K562 (cell line): ENCODE measurements at regions not wholly inside any gene's neighbourhood (a gene's known extent, or its start where the extent isn't known, plus 50 kb on each side); places are given as distances from the start of the nearest gene placed in this dataset.
A peak's percentile ranks its signal among the peaks of the same experiment; 100 is the strongest.

Source experiments
- CCAR2 ChIP-seq: fragments of 200-400 bp; formaldehyde crosslinking; IDR thresholded peaks from 2 replicates; pipeline ENCODE4 v1.6.1; 2017; ENCODE audit warnings: mild to moderate bottlenecking, low read depth, low read length
- CTBP1 ChIP-seq: fragments of 450-650 bp; IDR thresholded peaks from 2 replicates; pipeline ENCODE4 v1.6.1; 2016; ENCODE audit warnings: borderline replicate concordance
- FOXO4 ChIP-seq: fragments of 450-650 bp; formaldehyde crosslinking; IDR thresholded peaks from 2 replicates; pipeline ENCODE4 v1.4.0; 2020; ENCODE audit warnings: mild to moderate bottlenecking, moderate library complexity
- HOXB6 ChIP-seq: fragments of 250-450 bp; sonication (Bioruptor Pico); IDR thresholded peaks from 2 replicates; pipeline ENCODE4 v1.5.1; 2022; ENCODE audit warnings: mild to moderate bottlenecking, borderline replicate concordance
- NCOA4 ChIP-seq: fragments of 450-650 bp; IDR thresholded peaks from 2 replicates; pipeline ENCODE4 v1.6.1; 2018; ENCODE audit warnings: mild to moderate bottlenecking; ENCODE audit not compliant: partially characterized antibody
- SP1 ChIP-seq: sonication (generic); formaldehyde crosslinking; IDR thresholded peaks from 2 replicates; pipeline ENCODE4 v1.8.1; 2022; ENCODE audit warnings: mild to moderate bottlenecking, missing genetic modification reagents
- ZBTB12 ChIP-seq: fragments of 250-450 bp; sonication (Bioruptor Pico); IDR thresholded peaks from 2 replicates; pipeline ENCODE4 v1.4.0; 2020
- ZKSCAN8 ChIP-seq: fragments of 200-800 bp; sonication (Bioruptor generic); IDR thresholded peaks from 2 replicates; pipeline ENCODE4 v1.6.1; 2016; ENCODE audit warnings: missing genetic modification characterization, missing compliant biosample characterization
- ZNF274 ChIP-seq: IDR thresholded peaks from 2 replicates; pipeline ENCODE4 v1.6.1; 2011; ENCODE audit warnings: low read depth, mild to moderate bottlenecking, low read length, moderate library complexity, borderline replicate concordance
- ZNF280A ChIP-seq: fragments of 450-650 bp; IDR thresholded peaks from 2 replicates; pipeline ENCODE4 v1.6.1; 2018; ENCODE audit warnings: mild to moderate bottlenecking, low read depth; ENCODE audit not compliant: partially characterized antibody
- ZNF347 ChIP-seq: fragments of 450-650 bp; formaldehyde crosslinking; IDR thresholded peaks from 2 replicates; pipeline ENCODE4 v1.4.0; 2020; ENCODE audit warnings: low read depth, mild to moderate bottlenecking, moderate library complexity
- ZNF436 ChIP-seq: fragments of 250-450, 450-650 bp; sonication (Bioruptor Pico); formaldehyde crosslinking; IDR thresholded peaks from 2 replicates; pipeline ENCODE4 v1.7.0; 2020; ENCODE audit warnings: mild to moderate bottlenecking
- ZNF583 ChIP-seq: fragments of 250-450 bp; sonication (Bioruptor Pico); IDR thresholded peaks from 2 replicates; pipeline ENCODE4 v1.4.0; 2020
- ZNF717 ChIP-seq: fragments of 250-450 bp; sonication (Bioruptor Pico); IDR thresholded peaks from 2 replicates; pipeline ENCODE4 v1.5.0; 2021
- TF ChIP-seq, protein P1 (sequence below): fragments of 200-800 bp; sonication (Bioruptor generic); IDR thresholded peaks from 2 replicates; pipeline ENCODE4 v1.6.1; 2016; ENCODE audit warnings: missing genetic modification characterization, missing compliant biosample characterization
- TF ChIP-seq, protein P2 (sequence below): sonication (generic); formaldehyde crosslinking; IDR thresholded peaks from 2 replicates; pipeline ENCODE4 v1.8.1; 2023; ENCODE audit warnings: mild to moderate bottlenecking, missing genetic modification reagents

- TF ChIP-seq, protein P1, sequence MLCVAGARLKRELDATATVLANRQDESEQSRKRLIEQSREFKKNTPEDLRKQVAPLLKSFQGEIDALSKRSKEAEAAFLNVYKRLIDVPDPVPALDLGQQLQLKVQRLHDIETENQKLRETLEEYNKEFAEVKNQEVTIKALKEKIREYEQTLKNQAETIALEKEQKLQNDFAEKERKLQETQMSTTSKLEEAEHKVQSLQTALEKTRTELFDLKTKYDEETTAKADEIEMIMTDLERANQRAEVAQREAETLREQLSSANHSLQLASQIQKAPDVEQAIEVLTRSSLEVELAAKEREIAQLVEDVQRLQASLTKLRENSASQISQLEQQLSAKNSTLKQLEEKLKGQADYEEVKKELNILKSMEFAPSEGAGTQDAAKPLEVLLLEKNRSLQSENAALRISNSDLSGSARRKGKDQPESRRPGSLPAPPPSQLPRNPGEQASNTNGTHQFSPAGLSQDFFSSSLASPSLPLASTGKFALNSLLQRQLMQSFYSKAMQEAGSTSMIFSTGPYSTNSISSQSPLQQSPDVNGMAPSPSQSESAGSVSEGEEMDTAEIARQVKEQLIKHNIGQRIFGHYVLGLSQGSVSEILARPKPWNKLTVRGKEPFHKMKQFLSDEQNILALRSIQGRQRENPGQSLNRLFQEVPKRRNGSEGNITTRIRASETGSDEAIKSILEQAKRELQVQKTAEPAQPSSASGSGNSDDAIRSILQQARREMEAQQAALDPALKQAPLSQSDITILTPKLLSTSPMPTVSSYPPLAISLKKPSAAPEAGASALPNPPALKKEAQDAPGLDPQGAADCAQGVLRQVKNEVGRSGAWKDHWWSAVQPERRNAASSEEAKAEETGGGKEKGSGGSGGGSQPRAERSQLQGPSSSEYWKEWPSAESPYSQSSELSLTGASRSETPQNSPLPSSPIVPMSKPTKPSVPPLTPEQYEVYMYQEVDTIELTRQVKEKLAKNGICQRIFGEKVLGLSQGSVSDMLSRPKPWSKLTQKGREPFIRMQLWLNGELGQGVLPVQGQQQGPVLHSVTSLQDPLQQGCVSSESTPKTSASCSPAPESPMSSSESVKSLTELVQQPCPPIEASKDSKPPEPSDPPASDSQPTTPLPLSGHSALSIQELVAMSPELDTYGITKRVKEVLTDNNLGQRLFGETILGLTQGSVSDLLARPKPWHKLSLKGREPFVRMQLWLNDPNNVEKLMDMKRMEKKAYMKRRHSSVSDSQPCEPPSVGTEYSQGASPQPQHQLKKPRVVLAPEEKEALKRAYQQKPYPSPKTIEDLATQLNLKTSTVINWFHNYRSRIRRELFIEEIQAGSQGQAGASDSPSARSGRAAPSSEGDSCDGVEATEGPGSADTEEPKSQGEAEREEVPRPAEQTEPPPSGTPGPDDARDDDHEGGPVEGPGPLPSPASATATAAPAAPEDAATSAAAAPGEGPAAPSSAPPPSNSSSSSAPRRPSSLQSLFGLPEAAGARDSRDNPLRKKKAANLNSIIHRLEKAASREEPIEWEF (CRISPR knock-in tag) = 0 out of 2 replicates have a peak, but pooled peaks have one; percentile 6
- TF ChIP-seq ZNF274 (no peak), CCAR2 (no peak), HOXB6 (CRISPR knock-in tag) (0 out of 2 replicates have a peak, but pooled peaks have one; percentile 48), ZBTB12 (CRISPR knock-in tag) (no peak), ZNF717 (CRISPR knock-in tag) (peak; percentile 86), SP1 (peak; percentile 70; the same call in 1 of the 2 replicates), FOXO4 (CRISPR knock-in tag) (no peak), ZNF436 (peak; percentile 49; the same call in 1 of the 2 replicates), NCOA4 (peak; percentile 71), ZNF583 (CRISPR knock-in tag) (0 out of 2 replicates have a peak, but pooled peaks have one; percentile 11), CTBP1 (no peak; the same call in 1 of the 2 replicates), ZNF347 (CRISPR knock-in tag) (no peak), ZKSCAN8 (CRISPR knock-in tag) (peak; percentile 0; the same call in 1 of the 2 replicates), ZNF280A (no peak)
- TF ChIP-seq, protein P2, sequence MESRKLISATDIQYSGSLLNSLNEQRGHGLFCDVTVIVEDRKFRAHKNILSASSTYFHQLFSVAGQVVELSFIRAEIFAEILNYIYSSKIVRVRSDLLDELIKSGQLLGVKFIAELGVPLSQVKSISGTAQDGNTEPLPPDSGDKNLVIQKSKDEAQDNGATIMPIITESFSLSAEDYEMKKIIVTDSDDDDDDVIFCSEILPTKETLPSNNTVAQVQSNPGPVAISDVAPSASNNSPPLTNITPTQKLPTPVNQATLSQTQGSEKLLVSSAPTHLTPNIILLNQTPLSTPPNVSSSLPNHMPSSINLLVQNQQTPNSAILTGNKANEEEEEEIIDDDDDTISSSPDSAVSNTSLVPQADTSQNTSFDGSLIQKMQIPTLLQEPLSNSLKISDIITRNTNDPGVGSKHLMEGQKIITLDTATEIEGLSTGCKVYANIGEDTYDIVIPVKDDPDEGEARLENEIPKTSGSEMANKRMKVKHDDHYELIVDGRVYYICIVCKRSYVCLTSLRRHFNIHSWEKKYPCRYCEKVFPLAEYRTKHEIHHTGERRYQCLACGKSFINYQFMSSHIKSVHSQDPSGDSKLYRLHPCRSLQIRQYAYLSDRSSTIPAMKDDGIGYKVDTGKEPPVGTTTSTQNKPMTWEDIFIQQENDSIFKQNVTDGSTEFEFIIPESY = no peak
Observed at GRCh38 chr6:27836783-27837624, 75.2 kb downstream of the OR2B2 start (continued).
